ENCODE measurements at regions not wholly inside any gene's neighbourhood (a gene's known extent, or its start where the extent isn't known, plus 50 kb on each side); places are given as distances from the start of the nearest gene placed in this dataset.

- Histone ChIP-seq H3K36me3 (ENCODE audit: low read depth) (no peaks in the 10 kb centered on the region), H3K4me2 (ENCODE audit: unreplicated experiment) (no peak overlapping the region), H3K9ac (no peak overlapping the region), H2AFZ (no peak overlapping the region), H3K9me2 (ENCODE audit: insufficient read depth) (no peaks in the 10 kb centered on the region), H3K4me3 (no peak overlapping the region), H3K79me2 (ENCODE audit: insufficient read depth) (no peaks in the 10 kb centered on the region), H4K20me1 (ENCODE audit: insufficient read depth) (no peaks in the 10 kb centered on the region), H3K4me1 (ENCODE audit: insufficient read depth) (no peaks in the 10 kb centered on the region), H3K27ac (no peak overlapping the region), H3F3A (ENCODE audit: insufficient read depth) (no peaks in the 10 kb centered on the region), H3K9me3 (ENCODE audit: low read depth) (no peaks in the 10 kb centered on the region), H3K27me3 (replicated peaks; ENCODE audit: insufficient read depth) (no peaks in the 10 kb centered on the region)
- 5 to 13% methylated on average over 1 of the region's 1 CpG for WGBS, 2 experiments (ENCODE audit: low coverage in 1 of 2, low lambda C conversion rate in 2 of 2, missing lambda C conversion rate in 2 of 2)
- TF ChIP-seq EZH2 (IDR thresholded peaks at IDR 0.05; ENCODE audit: insufficient read depth, poor library complexity, severe bottlenecking) (no peak), EZH2phosphoT487 (IDR thresholded peaks at IDR 0.05; ENCODE audit: insufficient read depth, low read depth) (no peak)
- in situ Hi-C loops (cut with MboI) = no loop called here
- DNase-seq = no peak
Observed at GRCh38 chr18:1252936-1253335, 348.3 kb downstream of the ADCYAP1 start.

- H3K27ac ChIP-seq = no peak overlapping the region
- 5 to 8% methylated on average over 3 of the region's 3 CpGs for WGBS, 2 experiments (ENCODE audit: low coverage in 1 of 2, low lambda C conversion rate in 2 of 2, missing lambda C conversion rate in 2 of 2)
- H3K9me2 ChIP-seq (ENCODE audit: insufficient read depth) = no peaks in the 10 kb centered on the region
- H4K20me1 ChIP-seq (ENCODE audit: insufficient read depth) = no peaks in the 10 kb centered on the region
- no peaks in the 10 kb centered on the region for H3K9me3 ChIP-seq (ENCODE audit: low read depth)
- no peak overlapping the region for H3K4me2 ChIP-seq (ENCODE audit: unreplicated experiment)
- no peak for TF ChIP-seq EZH2 (IDR thresholded peaks at IDR 0.05; ENCODE audit: insufficient read depth, poor library complexity, severe bottlenecking)
- TF ChIP-seq EZH2phosphoT487 (IDR thresholded peaks at IDR 0.05; ENCODE audit: insufficient read depth, low read depth) = no peak
- DNase-seq = no peak
- no peaks in the 10 kb centered on the region for H3K36me3 ChIP-seq (ENCODE audit: low read depth)
- no peak overlapping the region for H3K4me3 ChIP-seq
- H3K9ac ChIP-seq = no peak overlapping the region
- in situ Hi-C loops (cut with MboI) = no loop called here
- no peaks in the 10 kb centered on the region for H3K27me3 ChIP-seq (replicated peaks; ENCODE audit: insufficient read depth)
- H3F3A ChIP-seq (ENCODE audit: insufficient read depth) = no peaks in the 10 kb centered on the region
- H2AFZ ChIP-seq = no peak overlapping the region
- no peaks in the 10 kb centered on the region for H3K4me1 ChIP-seq (ENCODE audit: insufficient read depth)
- H3K79me2 ChIP-seq (ENCODE audit: insufficient read depth) = no peaks in the 10 kb centered on the region
Observed at GRCh38 chr18:1253827-1254226, 349.2 kb downstream of the ADCYAP1 start.

- H3K27ac ChIP-seq = no peak overlapping the region
- no peak overlapping the region for H3K9ac ChIP-seq
- no peaks in the 10 kb centered on the region for H3F3A ChIP-seq (ENCODE audit: insufficient read depth)
- H3K9me2 ChIP-seq (ENCODE audit: insufficient read depth) = no peaks in the 10 kb centered on the region
- no peak overlapping the region for H3K4me3 ChIP-seq
- TF ChIP-seq EZH2 (IDR thresholded peaks at IDR 0.05; ENCODE audit: insufficient read depth, poor library complexity, severe bottlenecking) (no peak), EZH2phosphoT487 (IDR thresholded peaks at IDR 0.05; ENCODE audit: insufficient read depth, low read depth) (no peak)
- 23 to 26% methylated on average over 3 of the region's 3 CpGs for WGBS, 2 experiments (ENCODE audit: low coverage in 1 of 2, low lambda C conversion rate in 2 of 2, missing lambda C conversion rate in 2 of 2)
- no peak overlapping the region for H3K4me2 ChIP-seq (ENCODE audit: unreplicated experiment)
- no peak for DNase-seq
- H3K4me1 ChIP-seq (ENCODE audit: insufficient read depth) = no peaks in the 10 kb centered on the region
- no peaks in the 10 kb centered on the region for H3K27me3 ChIP-seq (replicated peaks; ENCODE audit: insufficient read depth)
- H4K20me1 ChIP-seq (ENCODE audit: insufficient read depth) = no peaks in the 10 kb centered on the region
- H2AFZ ChIP-seq = no peak overlapping the region
- H3K36me3 ChIP-seq (ENCODE audit: low read depth) = no peaks in the 10 kb centered on the region
- no peaks in the 10 kb centered on the region for H3K79me2 ChIP-seq (ENCODE audit: insufficient read depth)
- in situ Hi-C loops (cut with MboI) = no loop called here
- no peaks in the 10 kb centered on the region for H3K9me3 ChIP-seq (ENCODE audit: low read depth)
Observed at GRCh38 chr18:1261054-1261453, 356.4 kb downstream of the ADCYAP1 start.

GRCh38 chr18:1267021-1267420 lies 362.4 kb downstream of the ADCYAP1 start:
- Histone ChIP-seq H3K27me3 (replicated peaks; ENCODE audit: insufficient read depth) (no peaks in the 10 kb centered on the region), H4K20me1 (ENCODE audit: insufficient read depth) (no peaks in the 10 kb centered on the region), H3F3A (ENCODE audit: insufficient read depth) (no peaks in the 10 kb centered on the region), H3K4me3 (no peak overlapping the region), H2AFZ (no peak overlapping the region), H3K36me3 (ENCODE audit: low read depth) (no peaks in the 10 kb centered on the region), H3K9me3 (ENCODE audit: low read depth) (no peaks in the 10 kb centered on the region), H3K9me2 (ENCODE audit: insufficient read depth) (no peaks in the 10 kb centered on the region), H3K9ac (no peak overlapping the region), H3K4me1 (ENCODE audit: insufficient read depth) (no peaks in the 10 kb centered on the region), H3K79me2 (ENCODE audit: insufficient read depth) (no peaks in the 10 kb centered on the region), H3K4me2 (ENCODE audit: unreplicated experiment) (no peak overlapping the region), H3K27ac (no peak overlapping the region)
- 10 to 12% methylated on average over 2 of the region's 2 CpGs for WGBS, 2 experiments (ENCODE audit: low coverage in 1 of 2, low lambda C conversion rate in 2 of 2, missing lambda C conversion rate in 2 of 2)
- in situ Hi-C loops (cut with MboI) = no loop called here
- no peak for DNase-seq
- TF ChIP-seq EZH2phosphoT487 (IDR thresholded peaks at IDR 0.05; ENCODE audit: insufficient read depth, low read depth) (no peak), EZH2 (IDR thresholded peaks at IDR 0.05; ENCODE audit: insufficient read depth, poor library complexity, severe bottlenecking) (no peak)

GRCh38 chr18:1270081-1270480 lies 365.4 kb downstream of the ADCYAP1 start:
- Histone ChIP-seq H3F3A (ENCODE audit: insufficient read depth) (no peaks in the 10 kb centered on the region), H3K4me3 (no peak overlapping the region), H3K9me2 (ENCODE audit: insufficient read depth) (no peaks in the 10 kb centered on the region), H4K20me1 (ENCODE audit: insufficient read depth) (no peaks in the 10 kb centered on the region), H3K36me3 (ENCODE audit: low read depth) (no peaks in the 10 kb centered on the region), H3K4me1 (ENCODE audit: insufficient read depth) (no peaks in the 10 kb centered on the region), H2AFZ (no peak overlapping the region), H3K4me2 (ENCODE audit: unreplicated experiment) (no peak overlapping the region), H3K27ac (no peak overlapping the region), H3K9me3 (ENCODE audit: low read depth) (no peaks in the 10 kb centered on the region), H3K27me3 (replicated peaks; ENCODE audit: insufficient read depth) (no peaks in the 10 kb centered on the region), H3K79me2 (ENCODE audit: insufficient read depth) (no peaks in the 10 kb centered on the region), H3K9ac (no peak overlapping the region)
- in situ Hi-C loops (cut with MboI) = no loop called here
- WGBS, 2 experiments (ENCODE audit: low coverage in 1 of 2, low lambda C conversion rate in 2 of 2, missing lambda C conversion rate in 2 of 2) = 10 to 17% methylated on average over 2 of the region's 2 CpGs
- TF ChIP-seq EZH2 (IDR thresholded peaks at IDR 0.05; ENCODE audit: insufficient read depth, poor library complexity, severe bottlenecking) (no peak), EZH2phosphoT487 (IDR thresholded peaks at IDR 0.05; ENCODE audit: insufficient read depth, low read depth) (no peak)
- DNase-seq = no peak
